HG03469 (cell line): ENCODE measurements at regions not wholly inside any gene's neighbourhood (a gene's known extent, or its start where the extent isn't known, plus 50 kb on each side); places are given as distances from the start of the nearest gene placed in this dataset.
"Not testable (repeated sequence)": the region's sequence is repeated elsewhere in the genome, so short reads cannot be mapped to it uniquely, and the experiment has no call there.

ENCODE experiments used
- ATAC-seq: cut with Tn5 transposase; IDR thresholded peaks from one replicate; pipeline ENCODE4 v1.9.1; 2021; ENCODE audit warnings: mild to moderate bottlenecking, moderate library complexity, moderate number of reproducible peaks; ENCODE audit not compliant: unreplicated experiment

DNA sequence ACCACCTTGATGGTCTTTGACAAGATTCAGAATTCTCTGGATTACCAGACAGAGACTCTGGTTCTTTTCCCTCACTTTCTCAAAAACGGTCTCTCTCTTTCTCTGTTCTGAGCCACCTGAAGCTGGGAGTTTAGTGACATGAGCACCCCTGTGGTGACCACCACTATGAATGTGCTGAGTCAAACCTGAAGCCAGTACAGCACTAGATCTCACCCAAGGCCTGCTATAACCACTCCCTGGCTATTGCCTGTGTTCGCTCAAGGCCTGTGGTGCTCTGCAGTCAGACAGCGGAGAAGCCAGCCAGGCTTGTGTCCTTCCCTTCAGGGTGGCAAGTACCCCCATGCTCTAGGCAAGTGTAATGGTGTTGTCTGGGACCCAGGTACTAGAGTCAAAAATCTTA lies 828.9 kb upstream of the NXPH2 start:
- ATAC-seq = no peak

GRCh38 chr2:139605668-139606067 lies 825.5 kb upstream of the NXPH2 start:
- no peak for ATAC-seq

DNA sequence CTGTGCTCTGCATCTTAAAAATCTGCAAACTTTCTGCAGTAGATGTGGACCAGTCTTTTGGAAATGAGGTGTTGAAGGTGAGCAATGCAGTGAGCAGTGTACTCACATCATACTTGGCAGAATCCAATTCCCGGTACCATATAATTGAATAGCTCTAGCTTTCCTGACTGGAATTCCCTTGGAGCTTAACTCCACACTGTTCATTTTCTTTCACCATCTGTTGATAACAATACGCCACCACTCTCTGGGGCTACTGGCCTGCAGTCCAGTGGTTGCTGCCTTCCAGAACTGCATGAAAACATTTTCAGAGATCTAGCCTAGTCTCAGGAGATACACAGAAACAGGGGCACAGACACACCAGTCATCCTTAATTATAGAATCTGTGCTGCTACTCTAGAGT lies 820.0 kb upstream of the NXPH2 start:
- ATAC-seq = no peak

- ATAC-seq = no peak
Measured at GRCh38 chr2:139585101-139585500, 804.9 kb upstream of the NXPH2 start.

GRCh38 chr2:139574371-139574770 lies 794.2 kb upstream of the NXPH2 start:
- no peak for ATAC-seq

- no peak for ATAC-seq
Measured at GRCh38 chr2:139556789-139557188, 776.6 kb upstream of the NXPH2 start.

GRCh38 chr2:139550873-139551272 lies 770.7 kb upstream of the NXPH2 start:
- ATAC-seq = no peak

- ATAC-seq = no peak
Measured at GRCh38 chr2:139550341-139550740, 770.2 kb upstream of the NXPH2 start.

- no peak for ATAC-seq
Measured at GRCh38 chr2:139544186-139544851, 764.1 kb upstream of the NXPH2 start.

- ATAC-seq = not testable (repeated sequence)
Measured at GRCh38 chr2:139538332-139539020, 758.3 kb upstream of the NXPH2 start.

DNA sequence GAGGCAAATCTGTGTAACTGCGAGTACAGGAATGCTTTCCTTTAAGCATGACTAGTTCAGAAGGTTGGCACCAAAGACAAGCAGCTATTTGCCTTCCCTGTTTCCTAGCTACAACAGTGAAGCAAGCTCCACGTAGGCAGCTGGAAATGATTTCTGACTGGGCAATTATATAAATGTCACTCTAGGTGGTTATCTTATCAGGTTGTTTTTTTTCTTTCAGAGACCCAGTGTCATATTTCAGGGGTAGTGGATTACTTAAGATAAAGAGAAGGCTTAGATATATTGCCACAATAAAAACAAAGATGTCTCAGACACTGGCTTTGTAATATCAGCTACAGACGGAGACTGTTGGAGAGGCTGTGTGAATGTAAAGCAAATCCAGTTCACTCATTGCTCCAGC lies 748.9 kb upstream of the NXPH2 start:
- no peak for ATAC-seq

DNA sequence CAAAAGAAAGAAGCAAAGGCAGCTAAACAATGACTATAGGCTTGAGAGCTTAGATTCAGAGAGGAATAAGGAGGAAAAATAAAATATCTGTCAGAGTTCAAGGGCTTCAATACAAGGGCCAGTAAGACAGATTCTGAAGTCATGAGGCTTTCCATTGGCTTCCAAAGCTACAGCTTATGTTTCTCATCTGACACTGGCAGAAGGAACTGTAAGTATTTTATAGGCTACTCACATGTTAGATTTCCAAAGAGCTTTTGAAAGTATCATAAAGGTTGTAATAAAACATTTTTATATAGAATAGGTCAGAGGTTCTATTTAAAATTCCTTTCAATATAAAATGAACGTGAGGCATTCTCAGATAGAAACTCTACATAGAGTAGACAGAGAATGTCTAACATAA lies 746.6 kb upstream of the NXPH2 start:
- no peak for ATAC-seq

DNA sequence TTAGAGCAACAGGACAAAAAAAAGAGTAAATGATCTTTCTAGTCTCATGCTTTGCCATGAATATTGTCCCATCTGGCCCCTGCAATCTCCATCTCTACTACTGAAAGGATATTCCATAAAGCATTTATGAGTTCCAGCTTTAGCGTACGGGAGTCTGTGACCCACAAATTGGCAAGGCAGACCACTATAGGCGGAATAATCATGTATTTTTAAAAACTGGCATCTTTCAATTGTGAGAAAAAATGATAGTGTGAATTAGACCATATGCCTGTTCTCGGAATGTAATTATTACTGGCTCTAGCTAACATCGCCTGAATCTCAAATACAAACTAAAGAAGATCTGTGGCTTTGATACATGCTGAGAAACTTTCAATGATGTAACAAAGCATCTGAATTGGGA lies 738.1 kb upstream of the NXPH2 start:
- ATAC-seq = no peak

GRCh38 chr2:139514951-139515350 lies 734.8 kb upstream of the NXPH2 start:
- no peak for ATAC-seq

GRCh38 chr2:139495851-139496250 lies 715.7 kb upstream of the NXPH2 start:
- no peak for ATAC-seq

DNA sequence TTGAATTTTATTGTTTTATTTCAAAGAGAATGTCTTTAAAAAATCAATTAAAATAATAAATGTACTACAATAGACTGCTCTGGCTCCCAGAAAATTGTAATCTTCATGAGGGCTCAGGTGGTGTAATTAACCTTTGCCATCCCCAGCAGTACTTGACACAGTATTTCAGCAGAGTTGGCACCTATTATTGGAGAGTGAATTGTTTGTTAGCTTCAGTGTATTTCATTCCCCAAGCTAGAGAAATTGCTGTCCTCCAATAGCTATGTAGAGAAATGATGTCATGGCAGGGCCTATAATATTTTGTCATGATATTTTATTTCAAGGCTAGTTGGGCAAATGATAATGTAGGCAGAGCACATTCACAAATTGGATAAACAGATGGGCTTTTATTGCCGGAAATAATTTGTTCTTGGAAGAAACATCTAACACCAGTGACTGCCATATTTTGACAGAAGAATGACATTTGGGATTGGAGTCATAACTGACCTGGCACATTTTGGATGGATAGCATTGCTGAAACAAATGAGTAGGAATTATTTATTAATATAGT lies 712.0 kb upstream of the NXPH2 start:
- ATAC-seq = no peak

DNA sequence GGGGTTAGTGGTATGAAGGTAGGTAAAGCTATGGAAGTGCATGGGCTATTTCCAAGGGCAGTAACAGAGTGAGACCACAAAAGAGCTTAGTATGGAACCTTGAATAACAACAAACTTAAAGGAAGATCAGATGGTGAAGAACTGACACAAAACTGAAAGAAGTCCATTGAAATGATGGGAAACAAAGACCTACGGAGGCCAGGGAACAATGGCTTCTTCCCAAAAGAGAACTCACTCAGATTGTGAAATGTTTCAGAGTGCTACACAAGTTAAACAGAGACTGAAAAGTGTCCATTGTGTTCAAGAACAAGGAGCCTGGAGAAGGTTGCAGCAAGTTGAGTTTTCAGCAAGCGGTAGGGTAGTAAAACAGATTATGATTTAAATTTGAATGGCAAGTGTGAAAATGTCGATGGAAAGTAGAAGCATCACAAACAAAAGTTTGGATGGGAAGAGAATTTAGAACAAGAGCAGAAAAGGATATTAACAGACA lies 700.0 kb upstream of the NXPH2 start:
- ATAC-seq = no peak

DNA sequence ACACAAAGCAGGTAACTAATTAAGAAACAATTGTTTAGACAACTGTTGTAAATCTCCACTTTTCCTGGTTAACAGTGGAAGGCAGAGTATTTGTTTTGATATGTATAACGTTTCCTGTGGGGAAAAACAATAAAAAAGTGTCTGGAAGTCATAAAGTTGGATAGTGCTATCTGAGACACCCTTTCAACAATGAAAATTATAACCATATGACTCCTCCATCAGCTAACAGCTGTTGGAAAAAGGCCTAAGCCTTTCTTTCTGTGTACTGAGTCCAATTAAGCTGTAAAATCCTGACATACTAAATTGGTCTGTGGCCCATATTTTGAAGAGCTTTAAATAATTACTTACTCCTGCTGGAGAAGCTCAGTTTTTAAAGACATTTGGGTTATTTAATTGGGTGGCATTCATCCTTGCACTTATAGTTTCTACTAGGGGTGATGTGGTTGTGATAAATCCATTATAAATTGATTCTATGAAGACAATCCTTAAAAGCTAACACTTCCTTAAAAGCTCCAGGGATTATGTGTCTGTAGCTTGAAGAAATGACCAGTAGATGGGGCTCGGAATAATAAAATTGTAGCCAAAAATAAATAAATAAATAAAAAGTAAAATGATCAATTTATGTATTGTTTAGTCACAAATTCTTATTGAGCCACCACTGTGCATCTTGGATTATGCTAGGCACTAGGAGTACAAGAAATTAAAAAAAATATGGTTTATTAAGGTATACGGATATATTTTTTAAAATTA lies 698.1 kb upstream of the NXPH2 start:
- no peak for ATAC-seq

GRCh38 chr2:139477618-139478017 lies 697.4 kb upstream of the NXPH2 start:
- no peak for ATAC-seq

GRCh38 chr2:139469985-139470384 lies 689.8 kb upstream of the NXPH2 start:
- no peak for ATAC-seq

GRCh38 chr2:139465789-139466188 lies 685.6 kb upstream of the NXPH2 start:
- ATAC-seq = no peak

DNA sequence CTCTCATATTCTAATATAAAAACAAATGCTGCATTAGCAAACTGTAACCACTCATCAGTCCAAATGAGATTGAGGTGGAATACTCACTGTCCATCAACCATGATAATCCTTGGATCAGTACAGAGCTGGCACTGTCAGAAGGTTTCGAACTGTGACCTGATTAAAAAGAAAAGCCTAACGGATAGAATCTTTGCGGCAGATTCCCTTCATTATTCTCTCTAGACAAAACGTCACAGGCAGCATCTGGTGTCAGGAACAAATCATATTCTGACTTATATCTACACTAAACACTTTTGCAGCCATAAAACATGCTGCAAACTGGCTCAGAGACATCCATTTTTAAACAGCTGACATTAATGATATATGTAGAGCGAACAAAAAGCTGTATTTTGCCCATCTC lies 677.7 kb upstream of the NXPH2 start:
- ATAC-seq = no peak
